ENCODE measurements at regions not wholly inside any gene's neighbourhood (a gene's known extent, or its start where the extent isn't known, plus 50 kb on each side); places are given as distances from the start of the nearest gene placed in this dataset.
"Not testable (repeated sequence)": the region's sequence is repeated elsewhere in the genome, so short reads cannot be mapped to it uniquely, and the experiment has no call there.

- Histone ChIP-seq H3K4me3 (no peak overlapping the region), H3K36me3 (no peaks in the 10 kb centered on the region), H3K4me1 (no peaks in the 10 kb centered on the region), H3K9me3 (no peaks in the 10 kb centered on the region), H3K27ac (no peak overlapping the region), H3K27me3 (no peaks in the 10 kb centered on the region)
- WGBS = 75% methylated on average over 3 of the region's 3 CpGs
- no peak for DNase-seq (ENCODE audit: low spot score in 2 of 2)
- TF ChIP-seq POLR2AphosphoS5 (IDR thresholded peaks at IDR 0.05) (no peak), CTCF (IDR thresholded peaks at IDR 0.05) (no peak), POLR2A (IDR thresholded peaks at IDR 0.05) (no peak), EP300 (IDR thresholded peaks at IDR 0.05) (no peak)
These were observed 248.5 kb downstream of the RAP2B start for GRCh38 chr3:153410517-153410916.

- Histone ChIP-seq H3K36me3 (no peaks in the 10 kb centered on the region), H3K27ac (no peak overlapping the region), H3K4me3 (no peak overlapping the region), H3K4me1 (no peaks in the 10 kb centered on the region), H3K27me3 (no peaks in the 10 kb centered on the region), H3K9me3 (peaks cover 6% of the 10 kb centered on the region)
- 77% methylated on average over 2 of the region's 2 CpGs for WGBS
- TF ChIP-seq CTCF (IDR thresholded peaks at IDR 0.05) (no peak), POLR2AphosphoS5 (IDR thresholded peaks at IDR 0.05) (no peak), POLR2A (IDR thresholded peaks at IDR 0.05) (no peak), EP300 (IDR thresholded peaks at IDR 0.05) (no peak)
- DNase-seq (ENCODE audit: low spot score in 2 of 2) = no peak
These were observed 253.0 kb downstream of the RAP2B start for GRCh38 chr3:153414982-153415381.

GRCh38 chr3:153422314-153422713 lies 260.3 kb downstream of the RAP2B start:
- Histone ChIP-seq H3K4me1 (no peaks in the 10 kb centered on the region), H3K27ac (no peak overlapping the region), H3K9me3 (peaks cover 35% of the 10 kb centered on the region), H3K27me3 (no peaks in the 10 kb centered on the region), H3K4me3 (no peak overlapping the region), H3K36me3 (no peaks in the 10 kb centered on the region)
- WGBS = 91% methylated on average over 4 of the region's 4 CpGs
- TF ChIP-seq CTCF (IDR thresholded peaks at IDR 0.05) (no peak), EP300 (IDR thresholded peaks at IDR 0.05) (no peak), POLR2A (IDR thresholded peaks at IDR 0.05) (no peak), POLR2AphosphoS5 (IDR thresholded peaks at IDR 0.05) (no peak)
- no peak for DNase-seq (ENCODE audit: low spot score in 2 of 2)

- not testable (repeated sequence) for H3K36me3 ChIP-seq; H3K4me3 ChIP-seq; DNase-seq (ENCODE audit: low spot score in 2 of 2); H3K27me3 ChIP-seq; H3K4me1 ChIP-seq; H3K27ac ChIP-seq
- H3K9me3 ChIP-seq = peaks cover 29% of the 10 kb centered on the region
These were observed 261.8 kb downstream of the RAP2B start for GRCh38 chr3:153423820-153424219.

GRCh38 chr3:153426344-153426743 lies 264.3 kb downstream of the RAP2B start:
- Histone ChIP-seq H3K4me3 (no peak overlapping the region), H3K9me3 (peaks cover 20% of the 10 kb centered on the region), H3K27me3 (no peaks in the 10 kb centered on the region), H3K27ac (no peak overlapping the region), H3K36me3 (no peaks in the 10 kb centered on the region), H3K4me1 (no peaks in the 10 kb centered on the region)
- WGBS = 92% methylated on average over 4 of the region's 4 CpGs
- TF ChIP-seq CTCF (IDR thresholded peaks at IDR 0.05) (no peak), EP300 (IDR thresholded peaks at IDR 0.05) (no peak), POLR2A (IDR thresholded peaks at IDR 0.05) (no peak), POLR2AphosphoS5 (IDR thresholded peaks at IDR 0.05) (no peak)
- no peak for DNase-seq (ENCODE audit: low spot score in 2 of 2)

GRCh38 chr3:153426803-153427202 lies 264.8 kb downstream of the RAP2B start:
- 84% methylated on average over 1 of the region's 1 CpG for WGBS
- peaks cover 16% of the 10 kb centered on the region for H3K9me3 ChIP-seq
- H3K4me1 ChIP-seq = no peaks in the 10 kb centered on the region
- no peak overlapping the region for H3K4me3 ChIP-seq
- DNase-seq (ENCODE audit: low spot score in 2 of 2) = no peak
- TF ChIP-seq CTCF (IDR thresholded peaks at IDR 0.05) (no peak), POLR2A (IDR thresholded peaks at IDR 0.05) (no peak), POLR2AphosphoS5 (IDR thresholded peaks at IDR 0.05) (no peak), EP300 (IDR thresholded peaks at IDR 0.05) (no peak)
- H3K27ac ChIP-seq = no peak overlapping the region
- H3K36me3 ChIP-seq = no peaks in the 10 kb centered on the region
- no peaks in the 10 kb centered on the region for H3K27me3 ChIP-seq

Measured in suprapubic skin (tissue), 4 donors.